Transverse colon (tissue), 4 donors: ENCODE measurements at regions not wholly inside any gene's neighbourhood (a gene's known extent, or its start where the extent isn't known, plus 50 kb on each side); places are given as distances from the start of the nearest gene placed in this dataset.

Experiments
- DNase-seq: peaks from one replicate; pipeline ENCODE4 v3.0.0-alpha.2; 2019
- H3K27ac ChIP-seq, 4 donors: fragments of 200-600 bp; sonication (generic); 2 replicates each; pipeline ENCODE4 v1.5.1; 2016 to 2018; ENCODE audit warnings: inconsistent platforms in 4 of 4
- H3K27me3 ChIP-seq: fragments of 200-600 bp; sonication (generic); 2 replicates; pipeline ENCODE4 v1.5.1; 2017; ENCODE audit warnings: inconsistent platforms
- H3K36me3 ChIP-seq, 4 donors: fragments of 200-600 bp; sonication (generic); 2 replicates each; pipeline ENCODE4 v1.5.1; 2017 to 2019; ENCODE audit warnings: inconsistent platforms in 4 of 4
- H3K4me1 ChIP-seq, 4 donors: fragments of 200-600 bp; sonication (generic); 2 replicates each; pipeline ENCODE4 v1.5.1; 2017 to 2020; ENCODE audit warnings: inconsistent platforms in 4 of 4
- H3K4me3 ChIP-seq, 4 donors: fragments of 200-600 bp; sonication (generic); 1 replicate in 1 of 4; 2 replicates in 3 of 4; pipeline versions ENCODE4 v1.5.1 to v1.6.1; 2017 to 2019; ENCODE audit warnings: inconsistent platforms in 4 of 4
- H3K9me3 ChIP-seq, 2 donors: fragments of 200-600 bp; sonication (generic); 2 replicates each; pipeline ENCODE4 v1.5.1; 2017 to 2019; ENCODE audit warnings: inconsistent platforms in 2 of 2
- CTCF ChIP-seq, 5 experiments: fragments of 200-600 bp in 3 of 5; fragments of 450-650 bp in 2 of 5; sonication (generic) in 3 of 5; IDR thresholded peaks; 1 replicate in 2 of 5; 2 replicates in 3 of 5; pipeline ENCODE4 v1.5.1; 2016 to 2017; ENCODE audit warnings: antibody characterized with exemption in 5 of 5, inconsistent platforms in 3 of 5, mild to moderate bottlenecking in 2 of 5, moderate library complexity in 1 of 5
- EP300 ChIP-seq: sonication (generic); formaldehyde crosslinking; IDR thresholded peaks from one replicate; pipeline ENCODE4 v1.6.1; 2017; ENCODE audit warnings: antibody characterized with exemption, low read depth
- POLR2A ChIP-seq: fragments of 450-650 bp; IDR thresholded peaks from one replicate; pipeline ENCODE4 v1.6.1; 2016; ENCODE audit warnings: antibody characterized with exemption, mild to moderate bottlenecking, moderate library complexity
- POLR2AphosphoS5 ChIP-seq, 3 donors: sonication (generic); formaldehyde crosslinking; IDR thresholded peaks; one replicate each; pipeline ENCODE4 v1.6.1; 2016; ENCODE audit warnings: antibody characterized with exemption in 3 of 3
- WGBS, 2 donors: methylation state at CpG; one replicate each; pipeline ENCODE4 v1.1.5; 2018; ENCODE audit warnings: low coverage in 1 of 2; 5-methylcytosine and 5-hydroxymethylcytosine counted together
- in situ Hi-C, 4 donors: fragments of 200-750 bp; cut with MboI; loops; one replicate each; pipeline versions ENCODE4 v1.15.0 to v1.15.1; 2017; ENCODE audit warnings: low sequenced_read_pairs in 3 of 4, low pct_ligation_motif_present in 1 of 4, low pct_unique_long_range_greater_than_20kb in 1 of 4
- intact Hi-C: fragments of 100-400 bp; cut with DNase I; formaldehyde crosslinking; loops from one replicate; pipeline ENCODE4 v1.15.1; 2023; ENCODE audit warnings: low total_unique reads

GRCh38 chr9:129285382-129285781 is 107.3 kb upstream of the IER5L start:
- WGBS, 2 donors, result 88 to 100% methylated on average over 2 to 7 of the region's 7 CpGs
- no peak for TF ChIP-seq POLR2AphosphoS5 (IDR thresholded peaks at IDR 0.05)
- no peak for TF ChIP-seq EP300
- TF ChIP-seq POLR2A, result no peak
- no peak for TF ChIP-seq CTCF (IDR thresholded peaks at IDR 0.05)
- no peak overlapping the region for H3K27ac ChIP-seq
- in situ Hi-C loops, result no loop called here
- H3K27me3 ChIP-seq, result no peaks in the 10 kb centered on the region
- H3K4me3 ChIP-seq, result no peak overlapping the region
- intact Hi-C loops, result no loop called here
- DNase-seq, result no peak
- no peaks in the 10 kb centered on the region for H3K36me3 ChIP-seq
- no peaks in the 10 kb centered on the region for H3K9me3 ChIP-seq
- H3K4me1 ChIP-seq, result no peaks in the 10 kb centered on the region

GRCh38 chr9:129284607-129285291 is 106.7 kb upstream of the IER5L start:
- Histone ChIP-seq H3K27ac (no peak overlapping the region), H3K4me1 (no peaks in the 10 kb centered on the region), H3K36me3 (no peaks in the 10 kb centered on the region), H3K4me3 (no peak overlapping the region), H3K27me3 (no peaks in the 10 kb centered on the region), H3K9me3 (no peaks in the 10 kb centered on the region)
- in situ Hi-C loops (no loop called here), intact Hi-C loops (no loop called here)
- 86% methylated on average over 13 of the region's 14 CpGs; no CpG with 5 or more reads in 1 of the 2 donors for WGBS, 2 donors
- TF ChIP-seq POLR2AphosphoS5 (IDR thresholded peaks at IDR 0.05), result no peak
- no peak for TF ChIP-seq EP300
- TF ChIP-seq POLR2A, result no peak
- no peak for TF ChIP-seq CTCF (IDR thresholded peaks at IDR 0.05)
- no peak for DNase-seq

- H3K4me3 ChIP-seq, result no peak overlapping the region
- in situ Hi-C loops, result no loop called here
- H3K4me1 ChIP-seq, result no peaks in the 10 kb centered on the region
- no peaks in the 10 kb centered on the region for H3K27me3 ChIP-seq
- WGBS, 2 donors, result 85% methylated on average over 27 of the region's 28 CpGs; no CpG with 5 or more reads in 1 of the 2 donors
- TF ChIP-seq POLR2A, result no peak
- intact Hi-C loops, result no loop called here
- H3K27ac ChIP-seq, result no peak overlapping the region
- DNase-seq, result no peak
- no peaks in the 10 kb centered on the region for H3K36me3 ChIP-seq
- no peaks in the 10 kb centered on the region for H3K9me3 ChIP-seq
These were observed 105.9 kb upstream of the IER5L start for GRCh38 chr9:129283705-129284606.

- TF ChIP-seq CTCF (IDR thresholded peaks at IDR 0.05), result no peak
- no peak for TF ChIP-seq EP300
- TF ChIP-seq POLR2A, result no peak
- no peak for TF ChIP-seq POLR2AphosphoS5 (IDR thresholded peaks at IDR 0.05)
- 76% methylated on average over 7 of the region's 7 CpGs; no CpG with 5 or more reads in 1 of the 2 donors for WGBS, 2 donors
- intact Hi-C loops (no loop called here), in situ Hi-C loops (no loop called here)
- Histone ChIP-seq H3K27me3 (no peaks in the 10 kb centered on the region), H3K27ac (peak overlapping the region in 3 of 4 donors; percentile 8 to 38 (median 36)), H3K36me3 (no peaks in the 10 kb centered on the region), H3K4me3 (peak overlapping the region in 2 of 4 donors; percentile 16 to 34), H3K4me1 (no peaks in the 10 kb centered on the region), H3K9me3 (no peaks in the 10 kb centered on the region)
- DNase-seq, result no peak
These were observed 105.2 kb upstream of the IER5L start for GRCh38 chr9:129283291-129283691.
